SK-N-SH (cell line): ENCODE measurements at regions not wholly inside any gene's neighbourhood (a gene's known extent, or its start where the extent isn't known, plus 50 kb on each side); places are given as distances from the start of the nearest gene placed in this dataset.

ENCODE experiments used
- CTCF ChIA-PET: fragments of 300-600, 350-600 bp; formaldehyde crosslinking; extraction: SDS; loops from one replicate; lab custom pipeline; 2021; lab: Yijun Ruan, JAX
- POLR2A ChIA-PET: fragments of 350-600 bp; sonication (Branson Sonifier 250); formaldehyde crosslinking; extraction: SDS; loops from one replicate; lab custom pipeline; 2020; ENCODE audit warnings: antibody characterized with exemption, inconsistent platforms; lab: Yijun Ruan, JAX
- DNase-seq: peaks from one replicate; pipeline ENCODE4 v3.0.0; 2012
- H2AFZ ChIP-seq: fragments of 200-600 bp; sonication (generic); 2 replicates; pipeline ENCODE4 v1.8.1; 2016; ENCODE audit warnings: antibody characterized with exemption, mild to moderate bottlenecking, low read depth
- H3F3A ChIP-seq: fragments of 200-600 bp; sonication (generic); replicated peaks from 2 replicates; pipeline ENCODE3; 2016; ENCODE audit warnings: antibody characterized with exemption, mild to moderate bottlenecking; ENCODE audit not compliant: insufficient read depth
- H3K27ac ChIP-seq, 2 experiments: fragments of 200-500 bp in 1 of 2; fragments of 200-600 bp in 1 of 2; sonication (Bioruptor generic) in 1 of 2; sonication (generic), shearing (Covaris generic) in 1 of 2; 2 replicates each; pipeline versions ENCODE4 v1.5.1 to v1.6.1; 2014 to 2016; ENCODE audit warnings: low read depth in 2 of 2, inconsistent platforms in 1 of 2, low read length in 1 of 2, mild to moderate bottlenecking in 1 of 2, mixed read lengths in 1 of 2
- H3K27me3 ChIP-seq: fragments of 200-600 bp; sonication (generic), shearing (Covaris generic); 2 replicates; pipeline ENCODE4 v1.6.1; 2016; ENCODE audit warnings: mixed run types; ENCODE audit not compliant: insufficient read depth
- H3K36me3 ChIP-seq, 2 experiments: fragments of 200-500 bp in 1 of 2; fragments of 200-600 bp in 1 of 2; sonication (Bioruptor generic) in 1 of 2; sonication (generic) in 1 of 2; replicated peaks in 1 of 2; 2 replicates each; pipeline versions ENCODE3 to v1.5.1; 2014 to 2016; ENCODE audit warnings: low read length in 1 of 2, mild to moderate bottlenecking in 1 of 2; ENCODE audit not compliant: insufficient read depth in 2 of 2, control insufficient read depth in 1 of 2
- H3K4me1 ChIP-seq, 2 experiments: fragments of 200-500 bp in 1 of 2; fragments of 200-600 bp in 1 of 2; sonication (Bioruptor generic) in 1 of 2; sonication (generic), shearing (Covaris generic) in 1 of 2; 2 replicates each; pipeline versions ENCODE4 v1.5.1 to v1.6.1; 2014 to 2016; ENCODE audit warnings: low read depth in 1 of 2, low read length in 1 of 2, mixed run types in 1 of 2; ENCODE audit not compliant: insufficient read depth in 2 of 2, control insufficient read depth in 1 of 2
- H3K4me2 ChIP-seq: fragments of 200-600 bp; sonication (generic), shearing (Covaris generic); 2 replicates; pipeline ENCODE4 v1.6.1; 2017; ENCODE audit warnings: mixed run types
- H3K4me3 ChIP-seq, 2 experiments: fragments of 200-500 bp in 1 of 2; fragments of 200-600 bp in 1 of 2; sonication (Bioruptor generic) in 1 of 2; sonication (generic), shearing (Covaris generic) in 1 of 2; 2 replicates each; pipeline versions ENCODE4 v1.5.1 to v1.8.1; 2014 to 2016; ENCODE audit warnings: low read depth in 2 of 2, inconsistent platforms in 1 of 2, low read length in 1 of 2, mild to moderate bottlenecking in 1 of 2, mixed read lengths in 1 of 2, moderate library complexity in 1 of 2
- H3K79me2 ChIP-seq: fragments of 200-600 bp; sonication (generic); 2 replicates; pipeline ENCODE4 v1.8.1; 2017; ENCODE audit warnings: mild to moderate bottlenecking; ENCODE audit not compliant: insufficient read depth
- H3K9ac ChIP-seq: fragments of 200-600 bp; sonication (generic); 2 replicates; pipeline ENCODE4 v1.6.1; 2017; ENCODE audit warnings: mixed run types
- H3K9me2 ChIP-seq: fragments of 200-600 bp; sonication (generic); 2 replicates; pipeline ENCODE4 v1.6.1; 2017; ENCODE audit warnings: mixed run types
- H3K9me3 ChIP-seq: fragments of 200-600 bp; sonication (generic); 2 replicates; pipeline ENCODE4 v1.6.1; 2017; ENCODE audit warnings: mixed run types, mild to moderate bottlenecking, moderate library complexity
- H4K20me1 ChIP-seq: fragments of 200-600 bp; sonication (generic); 2 replicates; pipeline ENCODE4 v1.6.1; 2017; ENCODE audit warnings: mild to moderate bottlenecking, mixed run types; ENCODE audit not compliant: insufficient read depth
- CTCF ChIP-seq: fragments of 200-600 bp; sonication (generic); IDR thresholded peaks from 2 replicates; pipeline ENCODE4 v1.6.1; 2017; ENCODE audit warnings: antibody characterized with exemption, mild to moderate bottlenecking, moderate library complexity
- FOSL2 ChIP-seq: IDR thresholded peaks from 2 replicates; pipeline ENCODE4 v1.4.0; 2012; ENCODE audit warnings: low read depth, mild to moderate bottlenecking, moderate library complexity, borderline replicate concordance
- GABPA ChIP-seq: IDR thresholded peaks from 2 replicates; pipeline ENCODE4 v1.4.0; 2012; ENCODE audit warnings: low read depth, mild to moderate bottlenecking
- IRF3 ChIP-seq: fragments of 150-350 bp; IDR thresholded peaks from 2 replicates; pipeline ENCODE4 v1.6.1; 2016; ENCODE audit warnings: mild to moderate bottlenecking, low read depth, low read length
- TCF12 ChIP-seq: IDR thresholded peaks from 2 replicates; pipeline ENCODE4 v1.4.0; 2012
- YY1 ChIP-seq: IDR thresholded peaks from 2 replicates; pipeline ENCODE4 v1.4.0; 2012; ENCODE audit warnings: low read depth, mild to moderate bottlenecking
- WGBS: methylation state at CpG from one replicate; pipeline ENCODE4 v1.1.6; 2017; ENCODE audit warnings: low lambda C conversion rate; 5-methylcytosine and 5-hydroxymethylcytosine counted together

DNA sequence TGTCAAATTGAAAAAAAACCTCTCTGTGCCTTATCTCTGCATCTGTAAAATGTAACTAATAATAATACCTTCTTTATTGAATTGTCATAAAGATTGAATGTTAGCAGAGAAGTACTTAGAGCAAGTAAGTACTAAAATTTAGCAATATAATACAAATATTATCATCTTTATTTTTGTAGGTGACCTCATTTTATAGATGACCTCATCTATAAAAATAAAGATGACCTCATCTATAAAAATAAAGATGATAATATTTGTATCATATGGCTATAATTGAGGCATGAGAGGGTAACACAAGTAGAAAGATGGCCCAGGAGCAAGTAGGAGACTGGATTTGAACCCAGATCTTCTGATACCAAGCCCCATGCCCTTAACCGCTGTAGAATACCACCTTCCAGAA is 193.2 kb upstream of the FOXD3 start:
- no peak for TF ChIP-seq TCF12
- no peak for TF ChIP-seq IRF3
- H3K27me3 ChIP-seq = 0 out of 2 replicates have a peak, but pooled peaks cover 5% of the 10 kb centered on the region
- H3K27ac ChIP-seq = no peak overlapping the region
- no peaks in the 10 kb centered on the region for H3K79me2 ChIP-seq
- no peaks in the 10 kb centered on the region for H3K36me3 ChIP-seq
- DNase-seq = no peak
- no peak overlapping the region for H3K4me3 ChIP-seq
- no peaks in the 10 kb centered on the region for H3K9me3 ChIP-seq
- WGBS = 85% methylated on average over 1 of the region's 1 CpG
- no peak overlapping the region for H2AFZ ChIP-seq
- H3K4me2 ChIP-seq = no peak overlapping the region
- H3F3A ChIP-seq = peaks cover 12% of the 10 kb centered on the region
- no peaks in the 10 kb centered on the region for H4K20me1 ChIP-seq
- POLR2A ChIA-PET = no interaction called here
- H3K9ac ChIP-seq = no peak overlapping the region
- H3K4me1 ChIP-seq = no peaks in the 10 kb centered on the region; a peak in 1 of 4 replicates
- no peaks in the 10 kb centered on the region for H3K9me2 ChIP-seq
- CTCF ChIA-PET = interaction anchor here (1.6 kb wide), 1 partner anchor 20 kb away, joined by 5 read pairs; no protein-coding TSS in a partner anchor

- H3K4me3 ChIP-seq = no peak overlapping the region
- no peak overlapping the region for H3K4me2 ChIP-seq
- H3K9ac ChIP-seq = no peak overlapping the region
- no peaks in the 10 kb centered on the region for H3K9me3 ChIP-seq
- H3K36me3 ChIP-seq = no peaks in the 10 kb centered on the region
- no peaks in the 10 kb centered on the region for H3K4me1 ChIP-seq
- no peak overlapping the region for H2AFZ ChIP-seq
- no peaks in the 10 kb centered on the region for H4K20me1 ChIP-seq
- no peaks in the 10 kb centered on the region for H3K79me2 ChIP-seq
- no peak overlapping the region for H3K27ac ChIP-seq
- H3F3A ChIP-seq = peaks cover 5% of the 10 kb centered on the region
- WGBS = 80% methylated on average over 2 of the region's 2 CpGs
- 0 out of 2 replicates have a peak, but pooled peaks cover 5% of the 10 kb centered on the region for H3K27me3 ChIP-seq
- TF ChIP-seq GABPA = no peak
- TF ChIP-seq FOSL2 = no peak
- no peak for TF ChIP-seq CTCF
- TF ChIP-seq YY1 = no peak
- H3K9me2 ChIP-seq = no peaks in the 10 kb centered on the region
- DNase-seq = no peak
- ChIA-PET CTCF (no interaction called here), POLR2A (no interaction called here)
Observed at GRCh38 chr1:63129855-63130254, 192.5 kb upstream of the FOXD3 start.

- Histone ChIP-seq H3K27ac (no peak overlapping the region), H3K9me3 (no peaks in the 10 kb centered on the region), H3K36me3 (no peaks in the 10 kb centered on the region), H2AFZ (no peak overlapping the region), H3K27me3 (0 out of 2 replicates have a peak, but pooled peaks cover 5% of the 10 kb centered on the region), H3K4me1 (no peaks in the 10 kb centered on the region), H3K9me2 (no peaks in the 10 kb centered on the region), H3K4me2 (no peak overlapping the region), H3K79me2 (no peaks in the 10 kb centered on the region), H3K4me3 (no peak overlapping the region), H4K20me1 (no peaks in the 10 kb centered on the region), H3K9ac (no peak overlapping the region), H3F3A (no peaks in the 10 kb centered on the region)
- no peak for DNase-seq
- ChIA-PET POLR2A (no interaction called here), CTCF (interaction anchor here (0.6 to 3.7 kb wide), 5 partner anchors 9 to 307 kb away, joined by 3 to 18 read pairs (median 7); no protein-coding TSS in a partner anchor)
- no peak for TF ChIP-seq FOSL2
- no peak for TF ChIP-seq IRF3
- WGBS = 63% methylated on average over 6 of the region's 6 CpGs
Observed at GRCh38 chr1:63134501-63135173, 187.7 kb upstream of the FOXD3 start.
